ENCODE measurements at regions not wholly inside any gene's neighbourhood (a gene's known extent, or its start where the extent isn't known, plus 50 kb on each side); places are given as distances from the start of the nearest gene placed in this dataset.

DNA sequence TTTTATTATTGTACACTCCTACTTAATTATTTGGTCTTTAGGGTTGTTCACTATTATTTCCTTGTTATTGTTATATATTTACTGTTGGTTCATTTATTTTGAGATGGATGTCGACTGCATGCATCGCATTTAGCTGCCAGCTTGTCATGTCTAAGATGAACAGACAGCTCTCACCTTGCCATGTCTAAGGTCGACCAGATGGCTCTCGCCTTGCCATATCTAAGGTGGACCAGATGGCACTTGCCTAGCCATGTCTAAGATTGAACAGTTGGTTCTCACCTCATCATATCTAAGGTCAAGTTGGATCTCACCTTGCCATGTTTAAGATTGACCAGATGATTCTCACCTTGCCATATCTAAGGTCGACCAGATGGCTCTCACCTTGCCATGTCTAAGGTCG, 1440.9 kb downstream of the UQCRFS1 start:
- TF ChIP-seq ZFP3 (tag by site-specific recombination; IDR thresholded peaks at IDR 0.05; ENCODE audit: low read depth) (no peak), GLIS2 (tag by site-specific recombination; IDR thresholded peaks at IDR 0.05) (no peak), YY1 (tag by site-specific recombination; IDR thresholded peaks at IDR 0.05) (no peak)
- TF ChIP-seq, protein P1, sequence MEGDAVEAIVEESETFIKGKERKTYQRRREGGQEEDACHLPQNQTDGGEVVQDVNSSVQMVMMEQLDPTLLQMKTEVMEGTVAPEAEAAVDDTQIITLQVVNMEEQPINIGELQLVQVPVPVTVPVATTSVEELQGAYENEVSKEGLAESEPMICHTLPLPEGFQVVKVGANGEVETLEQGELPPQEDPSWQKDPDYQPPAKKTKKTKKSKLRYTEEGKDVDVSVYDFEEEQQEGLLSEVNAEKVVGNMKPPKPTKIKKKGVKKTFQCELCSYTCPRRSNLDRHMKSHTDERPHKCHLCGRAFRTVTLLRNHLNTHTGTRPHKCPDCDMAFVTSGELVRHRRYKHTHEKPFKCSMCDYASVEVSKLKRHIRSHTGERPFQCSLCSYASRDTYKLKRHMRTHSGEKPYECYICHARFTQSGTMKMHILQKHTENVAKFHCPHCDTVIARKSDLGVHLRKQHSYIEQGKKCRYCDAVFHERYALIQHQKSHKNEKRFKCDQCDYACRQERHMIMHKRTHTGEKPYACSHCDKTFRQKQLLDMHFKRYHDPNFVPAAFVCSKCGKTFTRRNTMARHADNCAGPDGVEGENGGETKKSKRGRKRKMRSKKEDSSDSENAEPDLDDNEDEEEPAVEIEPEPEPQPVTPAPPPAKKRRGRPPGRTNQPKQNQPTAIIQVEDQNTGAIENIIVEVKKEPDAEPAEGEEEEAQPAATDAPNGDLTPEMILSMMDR (tag by site-specific recombination; IDR thresholded peaks at IDR 0.05), result no peak
